ENCODE measurements at regions not wholly inside any gene's neighbourhood (a gene's known extent, or its start where the extent isn't known, plus 50 kb on each side); places are given as distances from the start of the nearest gene placed in this dataset.

GRCh38 chr20:16898433-16898832 is 150.3 kb downstream of the OTOR start:
- Mint-ChIP-seq H3K27ac (no peak overlapping the region), H3K27me3 (ENCODE audit: insufficient read depth) (no peaks in the 10 kb centered on the region), H3K36me3 (ENCODE audit: low read depth) (no peaks in the 10 kb centered on the region), H3K9me3 (peaks cover 47% of the 10 kb centered on the region), H3K4me1 (ENCODE audit: low read depth) (no peaks in the 10 kb centered on the region), H3K4me3 (no peak overlapping the region)
- no peak for TF ChIP-seq CTCF (IDR thresholded peaks at IDR 0.05)
- DNase-seq, result no peak

- Mint-ChIP-seq H3K4me3 (no peak overlapping the region), H3K9me3 (peaks cover 33% of the 10 kb centered on the region), H3K4me1 (ENCODE audit: low read depth) (no peaks in the 10 kb centered on the region), H3K27ac (no peak overlapping the region), H3K36me3 (ENCODE audit: low read depth) (no peaks in the 10 kb centered on the region), H3K27me3 (ENCODE audit: insufficient read depth) (no peaks in the 10 kb centered on the region)
- no peak for TF ChIP-seq CTCF (IDR thresholded peaks at IDR 0.05)
- DNase-seq, result no peak
These were observed 154.5 kb downstream of the OTOR start for GRCh38 chr20:16902662-16903061.

- no peaks in the 10 kb centered on the region for H3K36me3 Mint-ChIP-seq (ENCODE audit: low read depth)
- no peak overlapping the region for H3K4me3 Mint-ChIP-seq
- H3K9me3 Mint-ChIP-seq, result peaks cover 40% of the 10 kb centered on the region
- H3K27me3 Mint-ChIP-seq (ENCODE audit: insufficient read depth), result no peaks in the 10 kb centered on the region
- H3K27ac Mint-ChIP-seq, result no peak overlapping the region
- TF ChIP-seq CTCF (IDR thresholded peaks at IDR 0.05), result no peak; the same call in 1 of the 2 replicates
- no peaks in the 10 kb centered on the region for H3K4me1 Mint-ChIP-seq (ENCODE audit: low read depth)
- DNase-seq, result no peak
These were observed 156.6 kb downstream of the OTOR start for GRCh38 chr20:16904751-16905150.

GRCh38 chr20:16914277-16914676 is 166.1 kb downstream of the OTOR start:
- H3K4me3 Mint-ChIP-seq, result no peak overlapping the region
- H3K9me3 Mint-ChIP-seq, result peaks cover 66% of the 10 kb centered on the region

GRCh38 chr20:16916165-16916564 is 168.0 kb downstream of the OTOR start:
- H3K4me3 Mint-ChIP-seq, result no peak overlapping the region
- H3K27ac Mint-ChIP-seq, result no peak overlapping the region

More at GRCh38 chr20:16914277-16914676, 166.1 kb downstream of the OTOR start:
- Mint-ChIP-seq H3K36me3 (ENCODE audit: low read depth) (no peaks in the 10 kb centered on the region), H3K27me3 (ENCODE audit: insufficient read depth) (no peaks in the 10 kb centered on the region), H3K4me1 (ENCODE audit: low read depth) (no peaks in the 10 kb centered on the region), H3K27ac (no peak overlapping the region)
- TF ChIP-seq CTCF (IDR thresholded peaks at IDR 0.05), result no peak
- no peak for DNase-seq

More at GRCh38 chr20:16916165-16916564, 168.0 kb downstream of the OTOR start:
- Mint-ChIP-seq H3K9me3 (peaks cover 65% of the 10 kb centered on the region), H3K27me3 (ENCODE audit: insufficient read depth) (no peaks in the 10 kb centered on the region), H3K4me1 (ENCODE audit: low read depth) (no peaks in the 10 kb centered on the region), H3K36me3 (ENCODE audit: low read depth) (no peaks in the 10 kb centered on the region)
- TF ChIP-seq CTCF (IDR thresholded peaks at IDR 0.05), result no peak
- DNase-seq, result no peak

Data from HFFc6 (cell line).